ENCODE measurements at regions not wholly inside any gene's neighbourhood (a gene's known extent, or its start where the extent isn't known, plus 50 kb on each side); places are given as distances from the start of the nearest gene placed in this dataset.

GRCh38 chr6:134480593-134480992, 162.7 kb upstream of the SGK1 start:
- TF ChIP-seq RFX5 (IDR thresholded peaks at IDR 0.05; ENCODE audit: borderline replicate concordance, low read depth, low read length): no peak
- no peak for TF ChIP-seq CEBPB (IDR thresholded peaks at IDR 0.05; ENCODE audit: low read depth, low read length)
- TF ChIP-seq CTCF (IDR thresholded peaks at IDR 0.05; ENCODE audit: control extremely low read depth in 1 of 3, insufficient read depth in 1 of 3, low read depth in 1 of 3, low read length in 3 of 3): no peak
- TF ChIP-seq KDM1A (IDR thresholded peaks at IDR 0.05; ENCODE audit: borderline replicate concordance, low read length): no peak
- no peak for TF ChIP-seq CREB1 (IDR thresholded peaks at IDR 0.05)
- TF ChIP-seq EZH2 (IDR thresholded peaks at IDR 0.05; ENCODE audit: low read depth, low read length, severe bottlenecking): no peak
